GM12872 (cell line): ENCODE measurements at regions not wholly inside any gene's neighbourhood (a gene's known extent, or its start where the extent isn't known, plus 50 kb on each side); places are given as distances from the start of the nearest gene placed in this dataset.

Experiments
- TF ChIP-seq, protein P1 (sequence below): IDR thresholded peaks from 3 replicates; pipeline ENCODE4 v1.5.1; 2011; ENCODE audit warnings: low read depth, mild to moderate bottlenecking, low read length, moderate library complexity; ENCODE audit not compliant: insufficient read depth

DNA sequence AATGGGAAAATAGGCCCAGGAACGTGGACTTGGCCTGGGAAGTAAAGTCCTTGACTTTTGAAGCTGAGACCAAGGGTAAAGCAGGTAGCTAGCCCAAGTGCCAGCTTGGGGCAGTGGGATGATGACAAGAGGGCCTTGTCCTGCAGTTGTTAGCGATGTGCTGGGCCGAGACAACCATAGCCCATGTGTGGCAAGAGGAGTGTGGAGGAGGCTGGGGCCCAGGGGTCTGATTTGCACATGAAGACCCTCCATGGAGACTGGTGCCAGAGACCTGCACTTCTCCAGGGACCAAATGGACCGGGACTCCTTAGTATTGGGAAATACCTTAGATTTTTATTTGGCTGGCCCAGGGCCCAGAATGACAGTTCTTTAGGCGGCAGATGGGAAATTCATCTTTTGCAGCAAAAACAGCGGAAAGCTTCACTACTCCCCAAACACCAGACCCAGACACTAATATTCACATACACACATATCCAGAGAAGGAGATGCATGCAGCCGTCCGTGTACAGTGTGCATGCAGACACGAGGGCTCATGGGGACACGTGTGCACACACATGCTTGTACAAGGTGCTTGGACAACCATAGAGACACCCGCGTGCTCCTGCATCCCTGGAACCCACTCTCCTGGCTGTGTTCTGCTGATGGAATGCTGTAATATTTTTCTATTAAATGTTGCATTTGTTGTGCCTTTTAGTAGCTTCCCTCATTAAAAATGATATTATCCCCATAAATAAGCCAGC is 78.1 kb upstream of the CSF3R start:
- TF ChIP-seq, protein P1, sequence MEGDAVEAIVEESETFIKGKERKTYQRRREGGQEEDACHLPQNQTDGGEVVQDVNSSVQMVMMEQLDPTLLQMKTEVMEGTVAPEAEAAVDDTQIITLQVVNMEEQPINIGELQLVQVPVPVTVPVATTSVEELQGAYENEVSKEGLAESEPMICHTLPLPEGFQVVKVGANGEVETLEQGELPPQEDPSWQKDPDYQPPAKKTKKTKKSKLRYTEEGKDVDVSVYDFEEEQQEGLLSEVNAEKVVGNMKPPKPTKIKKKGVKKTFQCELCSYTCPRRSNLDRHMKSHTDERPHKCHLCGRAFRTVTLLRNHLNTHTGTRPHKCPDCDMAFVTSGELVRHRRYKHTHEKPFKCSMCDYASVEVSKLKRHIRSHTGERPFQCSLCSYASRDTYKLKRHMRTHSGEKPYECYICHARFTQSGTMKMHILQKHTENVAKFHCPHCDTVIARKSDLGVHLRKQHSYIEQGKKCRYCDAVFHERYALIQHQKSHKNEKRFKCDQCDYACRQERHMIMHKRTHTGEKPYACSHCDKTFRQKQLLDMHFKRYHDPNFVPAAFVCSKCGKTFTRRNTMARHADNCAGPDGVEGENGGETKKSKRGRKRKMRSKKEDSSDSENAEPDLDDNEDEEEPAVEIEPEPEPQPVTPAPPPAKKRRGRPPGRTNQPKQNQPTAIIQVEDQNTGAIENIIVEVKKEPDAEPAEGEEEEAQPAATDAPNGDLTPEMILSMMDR: no peak

DNA sequence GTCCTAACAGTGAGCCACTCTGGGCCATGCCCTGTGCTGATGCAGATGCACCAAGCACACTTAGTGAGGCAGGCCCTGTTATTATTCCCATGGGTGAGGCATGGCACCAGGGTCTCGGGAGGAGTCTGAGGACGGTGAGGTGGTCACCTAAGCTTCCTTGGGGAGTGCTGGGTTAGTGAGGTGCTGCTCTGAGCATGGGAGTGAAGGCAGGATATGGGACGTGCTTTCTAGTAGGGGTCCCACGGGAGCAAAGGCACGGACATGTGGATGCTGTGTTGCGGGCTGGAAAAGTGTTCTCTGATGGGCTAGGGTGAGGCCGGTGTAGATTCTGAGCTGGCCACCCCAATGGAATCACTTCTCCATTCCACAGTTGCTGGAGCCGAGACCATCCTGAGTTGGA is 77.5 kb upstream of the CSF3R start:
- TF ChIP-seq, protein P1: no peak

DNA sequence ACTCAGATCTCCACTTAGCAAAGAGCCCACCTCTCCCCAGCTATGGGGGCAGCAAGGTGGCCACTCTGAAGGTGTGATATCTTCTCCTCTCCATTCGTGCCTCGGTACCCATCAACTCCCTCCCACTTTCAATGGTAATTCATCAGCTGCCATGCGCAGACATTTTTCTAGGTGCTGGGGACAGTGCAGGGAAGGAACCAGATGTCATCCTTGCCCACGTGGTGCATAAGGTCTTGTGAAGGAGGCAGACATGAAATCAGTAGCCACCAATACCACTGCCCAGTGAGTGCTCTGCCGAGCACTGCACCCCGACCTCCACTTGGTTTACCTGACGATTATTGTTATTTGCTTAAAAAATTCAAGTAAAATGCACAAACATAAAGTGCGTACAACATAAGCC is 76.3 kb upstream of the CSF3R start:
- TF ChIP-seq, protein P1: no peak

DNA sequence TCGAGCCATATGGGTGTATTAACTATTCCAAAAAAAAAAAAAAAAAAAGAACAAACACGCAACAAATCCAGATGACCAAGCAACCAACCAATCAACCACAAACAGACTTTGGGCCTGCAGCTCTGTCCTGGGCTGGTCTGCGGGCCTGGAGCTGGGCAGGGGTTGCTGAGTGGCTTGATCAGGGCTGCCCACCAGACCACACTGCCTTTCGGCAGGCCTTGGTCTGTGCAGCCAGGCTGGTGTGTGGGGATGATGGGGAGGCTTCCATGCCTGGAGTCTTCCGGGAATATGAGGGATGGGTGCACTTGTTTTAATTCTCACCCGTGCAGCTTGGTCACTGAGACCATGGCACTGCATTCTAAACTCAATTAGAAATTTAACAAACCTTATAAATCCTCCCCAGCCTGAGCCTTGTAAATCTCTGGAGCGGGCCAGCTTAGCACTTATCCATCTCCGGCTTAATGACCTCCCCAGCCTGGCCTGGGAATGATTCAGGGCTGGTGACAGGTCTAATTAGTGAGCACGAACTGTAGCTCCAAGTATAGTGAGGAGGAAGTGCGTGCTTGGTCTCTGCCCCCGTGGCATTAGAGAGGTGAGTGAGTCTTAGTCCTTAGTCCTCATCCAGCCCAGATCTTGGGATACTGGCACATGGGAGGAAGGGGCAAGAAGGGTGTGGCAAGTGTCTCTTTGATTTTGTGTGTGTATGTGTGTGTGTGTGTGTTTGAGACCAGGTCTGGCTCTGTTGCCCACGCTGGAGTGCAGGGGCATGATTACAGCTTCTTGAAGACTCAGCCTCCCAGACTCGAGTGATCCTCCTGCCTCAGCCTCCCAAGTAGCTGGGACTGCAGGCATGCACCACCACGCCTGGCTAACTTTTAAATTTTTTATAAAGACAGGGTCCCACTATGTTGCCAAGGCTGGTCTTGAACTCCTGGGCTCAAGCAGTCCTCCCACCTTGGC is 74.6 kb upstream of the CSF3R start:
- TF ChIP-seq, protein P1: no peak

DNA sequence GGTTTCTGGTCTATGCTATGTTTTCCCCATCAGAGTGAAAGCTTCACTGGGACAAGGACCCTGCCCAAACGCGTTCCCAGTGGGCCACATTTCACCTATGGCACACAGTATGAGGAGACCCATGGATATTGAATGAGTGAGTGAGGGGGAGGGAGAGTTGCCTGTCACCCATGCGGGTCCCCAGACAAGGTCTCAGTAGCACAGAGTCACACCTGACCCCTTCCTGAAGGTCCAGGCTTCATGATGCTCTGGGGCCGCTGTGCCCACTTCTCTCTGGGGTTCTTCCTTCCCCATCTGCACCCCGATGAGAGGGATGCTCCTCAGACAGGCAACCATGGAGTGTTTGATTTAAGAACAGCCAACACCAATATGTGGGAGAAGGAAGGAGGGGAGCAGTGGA is 72.3 kb upstream of the CSF3R start:
- TF ChIP-seq, protein P1: no peak

DNA sequence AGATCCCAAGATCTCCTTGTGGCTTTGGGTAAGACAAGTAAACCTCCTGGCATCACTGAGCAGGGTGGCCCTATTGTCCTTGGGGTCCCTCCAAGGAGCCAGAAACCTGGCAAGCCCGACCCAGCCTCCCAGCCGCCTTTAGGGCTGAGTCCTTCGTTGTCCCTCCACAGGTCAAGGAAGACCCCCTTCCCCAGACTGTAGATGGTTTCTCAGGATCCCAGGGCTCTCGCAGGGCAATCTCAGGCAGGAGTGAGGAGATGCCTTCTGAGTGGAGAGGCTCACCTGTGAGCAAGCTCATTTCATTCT is 71.6 kb upstream of the CSF3R start:
- TF ChIP-seq, protein P1: no peak

DNA sequence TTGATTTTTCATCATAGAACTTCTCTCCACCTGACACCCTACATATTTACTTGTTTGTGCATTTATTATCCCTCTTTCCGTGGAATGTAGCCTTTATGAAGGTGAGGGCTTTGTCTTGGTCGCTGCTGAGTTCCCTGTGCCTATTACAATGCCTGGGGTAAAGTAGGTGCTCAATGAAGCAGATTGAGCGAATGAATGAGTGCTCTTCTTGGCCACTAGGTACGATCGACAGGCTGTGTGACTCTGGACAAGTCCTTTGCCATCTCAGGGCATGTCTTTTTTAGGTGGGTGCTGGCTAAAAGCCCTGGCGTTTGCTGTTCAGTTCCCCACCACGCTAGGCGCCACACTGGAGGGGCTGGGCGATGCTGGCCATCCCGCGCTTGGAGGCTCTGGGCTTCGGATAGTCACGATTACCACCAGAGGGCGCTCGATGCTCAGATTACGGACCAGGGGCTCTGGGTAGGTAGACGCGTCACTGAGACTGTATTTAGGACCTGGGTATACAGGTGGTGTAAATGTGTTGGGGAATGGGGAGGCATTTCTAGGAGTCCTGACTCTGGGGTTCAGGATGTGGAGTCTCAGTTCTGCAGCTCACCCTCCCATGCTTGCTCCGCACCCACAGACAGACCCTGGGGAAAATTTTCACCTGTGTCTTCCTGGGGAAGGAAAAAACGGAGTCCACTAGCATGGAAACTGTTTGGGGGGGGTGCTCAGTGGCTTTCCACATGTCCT is 71.0 kb upstream of the CSF3R start:
- TF ChIP-seq, protein P1: peak; percentile 80
